CD4-positive, alpha-beta T cell treated with Interleukin-15 for 4 hours (primary cell): ENCODE measurements at regions not wholly inside any gene's neighbourhood (a gene's known extent, or its start where the extent isn't known, plus 50 kb on each side); places are given as distances from the start of the nearest gene placed in this dataset.
"Not testable (repeated sequence)": the region's sequence is repeated elsewhere in the genome, so short reads cannot be mapped to it uniquely, and the experiment has no call there.

Experiments used
- DNase-seq: peaks from one replicate; pipeline ENCODE4 v3.0.0-alpha.2; 2020; ENCODE audit warnings: low spot score

GRCh38 chr2:57180042-57180567 is 866.5 kb upstream of the VRK2 start:
- no peak for DNase-seq

GRCh38 chr2:57180678-57181077 is 865.9 kb upstream of the VRK2 start:
- DNase-seq = no peak

- no peak for DNase-seq
Measured at GRCh38 chr2:57181315-57182038, 865.1 kb upstream of the VRK2 start.

- DNase-seq = no peak
Measured at GRCh38 chr2:57182916-57183315, 863.7 kb upstream of the VRK2 start.

GRCh38 chr2:57185568-57185967 is 861.0 kb upstream of the VRK2 start:
- DNase-seq = no peak

- DNase-seq = no peak
Measured at GRCh38 chr2:57190007-57190406, 856.6 kb upstream of the VRK2 start.

GRCh38 chr2:57199663-57200062 is 846.9 kb upstream of the VRK2 start:
- no peak for DNase-seq

GRCh38 chr2:57204364-57204763 is 842.2 kb upstream of the VRK2 start:
- DNase-seq = no peak

GRCh38 chr2:57205241-57205640 is 841.4 kb upstream of the VRK2 start:
- DNase-seq = no peak

GRCh38 chr2:57207191-57207590 is 839.4 kb upstream of the VRK2 start:
- no peak for DNase-seq

GRCh38 chr2:57209799-57210198 is 836.8 kb upstream of the VRK2 start:
- DNase-seq = no peak

GRCh38 chr2:57210855-57211254 is 835.8 kb upstream of the VRK2 start:
- no peak for DNase-seq

- no peak for DNase-seq
Measured at GRCh38 chr2:57217013-57217412, 829.6 kb upstream of the VRK2 start.

GRCh38 chr2:57218206-57218605 is 828.4 kb upstream of the VRK2 start:
- no peak for DNase-seq

GRCh38 chr2:57229706-57230105 is 816.9 kb upstream of the VRK2 start:
- not testable (repeated sequence) for DNase-seq

- DNase-seq = not testable (repeated sequence)
Measured at GRCh38 chr2:57232341-57232740, 814.3 kb upstream of the VRK2 start.

- not testable (repeated sequence) for DNase-seq
Measured at GRCh38 chr2:57251495-57251894, 795.1 kb upstream of the VRK2 start.

GRCh38 chr2:57276408-57276807 is 770.2 kb upstream of the VRK2 start:
- not testable (repeated sequence) for DNase-seq

- no peak for DNase-seq
Measured at GRCh38 chr2:57278451-57278850, 768.2 kb upstream of the VRK2 start.

- DNase-seq = no peak
Measured at GRCh38 chr2:57291209-57291608, 755.4 kb upstream of the VRK2 start.

GRCh38 chr2:57296795-57297517 is 749.6 kb upstream of the VRK2 start:
- DNase-seq = no peak

- no peak for DNase-seq
Measured at GRCh38 chr2:57313678-57314077, 732.9 kb upstream of the VRK2 start.

- no peak for DNase-seq
Measured at GRCh38 chr2:57314682-57315081, 731.9 kb upstream of the VRK2 start.
